Endothelial cell of umbilical vein (primary cell): ENCODE measurements at regions not wholly inside any gene's neighbourhood (a gene's known extent, or its start where the extent isn't known, plus 50 kb on each side); places are given as distances from the start of the nearest gene placed in this dataset.

ENCODE experiments used
- CTCF ChIP-seq, 2 donors: IDR thresholded peaks; 1 replicate in 1 of 2; 2 replicates in 1 of 2; pipeline ENCODE4 v1.5.1; 2011; ENCODE audit warnings: low read length in 2 of 2, mild to moderate bottlenecking in 2 of 2, moderate library complexity in 2 of 2, control low read depth in 1 of 2, inconsistent platforms in 1 of 2, low read depth in 1 of 2; ENCODE audit not compliant: insufficient read depth in 1 of 2; ENCODE audit errors: extremely low read depth in 1 of 2
- EZH2 ChIP-seq: IDR thresholded peaks from 2 replicates; pipeline ENCODE4 v1.6.1; 2012; ENCODE audit warnings: borderline replicate concordance, low read depth, mild to moderate bottlenecking, moderate library complexity, low read length, inconsistent platforms; ENCODE audit not compliant: severe bottlenecking
- MAX ChIP-seq: IDR thresholded peaks from 2 replicates; pipeline ENCODE4 v1.6.1; 2011; ENCODE audit not compliant: insufficient read depth, insufficient read length
- POLR2A ChIP-seq: IDR thresholded peaks from 2 replicates; pipeline ENCODE4 v1.6.1; 2012; ENCODE audit warnings: low read depth, mild to moderate bottlenecking, control low read depth, low read length
- POLR2AphosphoS5 ChIP-seq: IDR thresholded peaks from 2 replicates; pipeline ENCODE4 v1.6.1; 2012; ENCODE audit warnings: low read depth, mild to moderate bottlenecking, control low read depth, low read length, moderate library complexity; ENCODE audit not compliant: insufficient read depth

- TF ChIP-seq CTCF (IDR thresholded peaks at IDR 0.05; ENCODE audit: extremely low read depth in 1 of 2, insufficient read depth in 1 of 2, low read depth in 1 of 2, low read length in 2 of 2), result no peak
- TF ChIP-seq POLR2A, result no peak
- TF ChIP-seq EZH2, result no peak
- TF ChIP-seq MAX, result no peak
- TF ChIP-seq POLR2AphosphoS5, result no peak
Measured at GRCh38 chr1:188166654-188167053, 1337.9 kb downstream of the PLA2G4A start.
